ENCODE measurements at regions not wholly inside any gene's neighbourhood (a gene's known extent, or its start where the extent isn't known, plus 50 kb on each side); places are given as distances from the start of the nearest gene placed in this dataset.

GRCh38 chr14:48814562-48814961 lies 771.6 kb downstream of the RPS29 start:
- Mint-ChIP-seq H3K4me3 (no peak overlapping the region), H3K4me1 (no peaks in the 10 kb centered on the region), H3K9me3 (peaks cover 0 to 3% (median 0%) of the 10 kb centered on the region in 7 donors), H3K27me3 (ENCODE audit: low read depth in 3 of 3) (no peaks in the 10 kb centered on the region), H3K36me3 (no peaks in the 10 kb centered on the region), H3K27ac (no peak overlapping the region)
- no peaks in the 10 kb centered on the region for H3K36me3 ChIP-seq (replicated peaks in 1 of 2; ENCODE audit: control insufficient read depth in 1 of 2, insufficient read depth in 2 of 2, low read length in 2 of 2)
- no peak overlapping the region for H2AFZ ChIP-seq (ENCODE audit: insufficient read depth, low read depth, low read length, poor library complexity, severe bottlenecking)
- H3K27ac ChIP-seq (ENCODE audit: low read depth in 1 of 2, low read length in 2 of 2), result no peak overlapping the region
- H3K9me3 ChIP-seq (replicated peaks in 1 of 2; ENCODE audit: control insufficient read depth in 1 of 2, insufficient read depth in 1 of 2, low read length in 2 of 2), result peaks cover 0 to 3% of the 10 kb centered on the region in 2 donors
- no peak for DNase-seq
- H3K4me2 ChIP-seq (replicated peaks; ENCODE audit: extremely low read depth, low read length, poor library complexity, severe bottlenecking), result no peak overlapping the region
- H4K20me1 ChIP-seq (ENCODE audit: insufficient read depth, low read length), result no peaks in the 10 kb centered on the region
- no peaks in the 10 kb centered on the region for H3K27me3 ChIP-seq (ENCODE audit: control insufficient read depth in 2 of 2, insufficient read depth in 2 of 2, low read length in 2 of 2)
- H3K79me2 ChIP-seq (ENCODE audit: insufficient read depth, low read length), result no peaks in the 10 kb centered on the region
- TF ChIP-seq CTCF (IDR thresholded peaks at IDR 0.05), result no peak
- H3K4me1 ChIP-seq (ENCODE audit: control insufficient read depth in 1 of 2, insufficient read depth in 2 of 2, low read length in 2 of 2), result no peaks in the 10 kb centered on the region
- no CpG with 5 or more reads among the region's 2 CpGs for WGBS (ENCODE audit: insufficient coverage)
- intact Hi-C loops (cut with micrococcal nuclease), result no loop called here
- no peak overlapping the region for H3K9ac ChIP-seq (ENCODE audit: insufficient read depth, low read length, poor library complexity, severe bottlenecking)
- H3K4me3 ChIP-seq (replicated peaks in 1 of 3; ENCODE audit: low read depth in 2 of 3, low read length in 3 of 3), result no peak overlapping the region

- Mint-ChIP-seq H3K9me3 (peaks cover 0 to 7% (median 2%) of the 10 kb centered on the region in 7 donors), H3K4me3 (no peak overlapping the region), H3K36me3 (no peaks in the 10 kb centered on the region), H3K27me3 (ENCODE audit: low read depth in 3 of 3) (peaks cover 0 to 1% (median 0%) of the 10 kb centered on the region in 3 donors), H3K27ac (no peak overlapping the region), H3K4me1 (no peaks in the 10 kb centered on the region)
- no peaks in the 10 kb centered on the region for H4K20me1 ChIP-seq (ENCODE audit: insufficient read depth, low read length)
- H3K9ac ChIP-seq (ENCODE audit: insufficient read depth, low read length, poor library complexity, severe bottlenecking), result no peak overlapping the region
- no peak overlapping the region for H3K4me3 ChIP-seq (replicated peaks in 1 of 3; ENCODE audit: low read depth in 2 of 3, low read length in 3 of 3)
- no peaks in the 10 kb centered on the region for H3K4me1 ChIP-seq (ENCODE audit: control insufficient read depth in 1 of 2, insufficient read depth in 2 of 2, low read length in 2 of 2)
- DNase-seq, result no peak
- no peaks in the 10 kb centered on the region for H3K27me3 ChIP-seq (ENCODE audit: control insufficient read depth in 2 of 2, insufficient read depth in 2 of 2, low read length in 2 of 2)
- intact Hi-C loops (cut with micrococcal nuclease), result no loop called here
- H3K36me3 ChIP-seq (replicated peaks in 1 of 2; ENCODE audit: control insufficient read depth in 1 of 2, insufficient read depth in 2 of 2, low read length in 2 of 2), result no peaks in the 10 kb centered on the region
- no peak for TF ChIP-seq CTCF (IDR thresholded peaks at IDR 0.05)
- peaks cover 0 to 4% of the 10 kb centered on the region in 2 donors for H3K9me3 ChIP-seq (replicated peaks in 1 of 2; ENCODE audit: control insufficient read depth in 1 of 2, insufficient read depth in 1 of 2, low read length in 2 of 2)
- H2AFZ ChIP-seq (ENCODE audit: insufficient read depth, low read depth, low read length, poor library complexity, severe bottlenecking), result no peak overlapping the region
- H3K27ac ChIP-seq (ENCODE audit: low read depth in 1 of 2, low read length in 2 of 2), result no peak overlapping the region
- WGBS (ENCODE audit: insufficient coverage), result 36% methylated on average over 5 of the region's 14 CpGs
- no peak overlapping the region for H3K4me2 ChIP-seq (replicated peaks; ENCODE audit: extremely low read depth, low read length, poor library complexity, severe bottlenecking)
- no peaks in the 10 kb centered on the region for H3K79me2 ChIP-seq (ENCODE audit: insufficient read depth, low read length)
Measured at GRCh38 chr14:48805315-48805714, 780.9 kb downstream of the RPS29 start.
